ENCODE measurements at regions not wholly inside any gene's neighbourhood (a gene's known extent, or its start where the extent isn't known, plus 50 kb on each side); places are given as distances from the start of the nearest gene placed in this dataset.
"Not testable (repeated sequence)": the region's sequence is repeated elsewhere in the genome, so short reads cannot be mapped to it uniquely, and the experiment has no call there.

GRCh38 chr1:198848206-198848605, 209.4 kb downstream of the PTPRC start:
- H3K4me3 Mint-ChIP-seq, result no peak overlapping the region
- no peak overlapping the region for H3K27ac Mint-ChIP-seq
- peaks cover 54% of the 10 kb centered on the region for H3K36me3 Mint-ChIP-seq (ENCODE audit: low read depth)
- peaks cover 4% of the 10 kb centered on the region for H3K9me3 Mint-ChIP-seq
- H3K27me3 Mint-ChIP-seq (ENCODE audit: low read depth), result no peaks in the 10 kb centered on the region
- H3K4me1 Mint-ChIP-seq (ENCODE audit: low read depth), result peaks cover 3% of the 10 kb centered on the region

GRCh38 chr1:198848649-198849048, 209.8 kb downstream of the PTPRC start:
- no peak overlapping the region for H3K4me3 Mint-ChIP-seq
- H3K36me3 Mint-ChIP-seq (ENCODE audit: low read depth), result peaks cover 55% of the 10 kb centered on the region
- H3K27me3 Mint-ChIP-seq (ENCODE audit: low read depth), result no peaks in the 10 kb centered on the region
- peaks cover 4% of the 10 kb centered on the region for H3K9me3 Mint-ChIP-seq
- peaks cover 3% of the 10 kb centered on the region for H3K4me1 Mint-ChIP-seq (ENCODE audit: low read depth)
- H3K27ac Mint-ChIP-seq, result no peak overlapping the region

GRCh38 chr1:198849093-198849492, 210.3 kb downstream of the PTPRC start:
- peaks cover 59% of the 10 kb centered on the region for H3K36me3 Mint-ChIP-seq (ENCODE audit: low read depth)
- no peak overlapping the region for H3K27ac Mint-ChIP-seq
- peaks cover 6% of the 10 kb centered on the region for H3K4me1 Mint-ChIP-seq (ENCODE audit: low read depth)
- H3K9me3 Mint-ChIP-seq, result peaks cover 4% of the 10 kb centered on the region
- H3K27me3 Mint-ChIP-seq (ENCODE audit: low read depth), result no peaks in the 10 kb centered on the region
- no peak overlapping the region for H3K4me3 Mint-ChIP-seq

GRCh38 chr1:198850196-198850595, 211.4 kb downstream of the PTPRC start:
- no peak overlapping the region for H3K4me3 Mint-ChIP-seq
- H3K27me3 Mint-ChIP-seq (ENCODE audit: low read depth), result no peaks in the 10 kb centered on the region
- peaks cover 64% of the 10 kb centered on the region for H3K36me3 Mint-ChIP-seq (ENCODE audit: low read depth)
- H3K9me3 Mint-ChIP-seq, result peaks cover 4% of the 10 kb centered on the region
- H3K27ac Mint-ChIP-seq, result no peak overlapping the region
- H3K4me1 Mint-ChIP-seq (ENCODE audit: low read depth), result peaks cover 6% of the 10 kb centered on the region

- peaks cover 56% of the 10 kb centered on the region for H3K36me3 Mint-ChIP-seq (ENCODE audit: low read depth)
- H3K4me1 Mint-ChIP-seq (ENCODE audit: low read depth); H3K9me3 Mint-ChIP-seq; H3K27ac Mint-ChIP-seq; H3K4me3 Mint-ChIP-seq; H3K27me3 Mint-ChIP-seq (ENCODE audit: low read depth): not testable (repeated sequence)
Measured at GRCh38 chr1:198850966-198851365, 212.1 kb downstream of the PTPRC start.

- Mint-ChIP-seq H3K4me3 (no peak overlapping the region), H3K27ac (no peak overlapping the region)
Measured at GRCh38 chr1:198856601-198857000, 217.8 kb downstream of the PTPRC start.

GRCh38 chr1:198858033-198858432, 219.2 kb downstream of the PTPRC start:
- Mint-ChIP-seq H3K4me3 (no peak overlapping the region), H3K4me1 (ENCODE audit: low read depth) (peaks cover 18% of the 10 kb centered on the region), H3K36me3 (ENCODE audit: low read depth) (peaks cover 47% of the 10 kb centered on the region), H3K27me3 (ENCODE audit: low read depth) (no peaks in the 10 kb centered on the region), H3K27ac (no peak overlapping the region), H3K9me3 (no peaks in the 10 kb centered on the region)

More at GRCh38 chr1:198856601-198857000, 217.8 kb downstream of the PTPRC start:
- Mint-ChIP-seq H3K4me1 (ENCODE audit: low read depth) (peaks cover 12% of the 10 kb centered on the region), H3K36me3 (ENCODE audit: low read depth) (peaks cover 47% of the 10 kb centered on the region), H3K9me3 (no peaks in the 10 kb centered on the region), H3K27me3 (ENCODE audit: low read depth) (no peaks in the 10 kb centered on the region)

GRCh38 chr1:198860371-198860770, 221.5 kb downstream of the PTPRC start:
- Mint-ChIP-seq H3K27ac (no peak overlapping the region), H3K27me3 (ENCODE audit: low read depth) (no peaks in the 10 kb centered on the region), H3K36me3 (ENCODE audit: low read depth) (peaks cover 36% of the 10 kb centered on the region), H3K4me3 (no peak overlapping the region), H3K9me3 (no peaks in the 10 kb centered on the region), H3K4me1 (ENCODE audit: low read depth) (peaks cover 17% of the 10 kb centered on the region)

GRCh38 chr1:198861636-198862035, 222.8 kb downstream of the PTPRC start:
- no peak overlapping the region for H3K27ac Mint-ChIP-seq

GRCh38 chr1:198864695-198865094, 225.9 kb downstream of the PTPRC start:
- Mint-ChIP-seq H3K9me3 (no peaks in the 10 kb centered on the region), H3K27ac (no peak overlapping the region), H3K36me3 (ENCODE audit: low read depth) (peaks cover 17% of the 10 kb centered on the region), H3K4me3 (no peak overlapping the region), H3K27me3 (ENCODE audit: low read depth) (no peaks in the 10 kb centered on the region), H3K4me1 (ENCODE audit: low read depth) (peaks cover 20% of the 10 kb centered on the region)

More at GRCh38 chr1:198861636-198862035, 222.8 kb downstream of the PTPRC start:
- Mint-ChIP-seq H3K4me1 (ENCODE audit: low read depth) (peaks cover 14% of the 10 kb centered on the region), H3K36me3 (ENCODE audit: low read depth) (peaks cover 32% of the 10 kb centered on the region), H3K4me3 (no peak overlapping the region), H3K27me3 (ENCODE audit: low read depth) (no peaks in the 10 kb centered on the region), H3K9me3 (no peaks in the 10 kb centered on the region)

GRCh38 chr1:198865319-198865718, 226.5 kb downstream of the PTPRC start:
- H3K4me3 Mint-ChIP-seq, result no peak overlapping the region
- H3K36me3 Mint-ChIP-seq (ENCODE audit: low read depth), result peaks cover 21% of the 10 kb centered on the region
- H3K9me3 Mint-ChIP-seq, result no peaks in the 10 kb centered on the region
- H3K27ac Mint-ChIP-seq, result no peak overlapping the region
- no peaks in the 10 kb centered on the region for H3K27me3 Mint-ChIP-seq (ENCODE audit: low read depth)
- H3K4me1 Mint-ChIP-seq (ENCODE audit: low read depth), result peaks cover 20% of the 10 kb centered on the region

GRCh38 chr1:198867182-198867581, 228.3 kb downstream of the PTPRC start:
- Mint-ChIP-seq H3K4me1 (ENCODE audit: low read depth) (peaks cover 16% of the 10 kb centered on the region), H3K27me3 (ENCODE audit: low read depth) (no peaks in the 10 kb centered on the region), H3K4me3 (no peak overlapping the region), H3K9me3 (no peaks in the 10 kb centered on the region), H3K27ac (no peak overlapping the region), H3K36me3 (ENCODE audit: low read depth) (peaks cover 26% of the 10 kb centered on the region)

- Mint-ChIP-seq H3K9me3 (no peaks in the 10 kb centered on the region), H3K27me3 (ENCODE audit: low read depth) (no peaks in the 10 kb centered on the region), H3K4me3 (no peak overlapping the region), H3K36me3 (ENCODE audit: low read depth) (peaks cover 56% of the 10 kb centered on the region), H3K4me1 (ENCODE audit: low read depth) (peaks cover 25% of the 10 kb centered on the region), H3K27ac (no peak overlapping the region)
Measured at GRCh38 chr1:198873696-198874230, 234.9 kb downstream of the PTPRC start.

- no peak overlapping the region for H3K4me3 Mint-ChIP-seq
- H3K36me3 Mint-ChIP-seq (ENCODE audit: low read depth), result peaks cover 60% of the 10 kb centered on the region
- peaks cover 40% of the 10 kb centered on the region for H3K4me1 Mint-ChIP-seq (ENCODE audit: low read depth)
- H3K27ac Mint-ChIP-seq, result no peak overlapping the region
- no peaks in the 10 kb centered on the region for H3K9me3 Mint-ChIP-seq
- H3K27me3 Mint-ChIP-seq (ENCODE audit: low read depth), result no peaks in the 10 kb centered on the region
Measured at GRCh38 chr1:198876371-198876871, 237.6 kb downstream of the PTPRC start.

GRCh38 chr1:198878566-198878965, 239.7 kb downstream of the PTPRC start:
- H3K4me1 Mint-ChIP-seq (ENCODE audit: low read depth), result peaks cover 44% of the 10 kb centered on the region
- H3K27ac Mint-ChIP-seq, result no peak overlapping the region
- no peaks in the 10 kb centered on the region for H3K27me3 Mint-ChIP-seq (ENCODE audit: low read depth)
- no peak overlapping the region for H3K4me3 Mint-ChIP-seq
- peaks cover 43% of the 10 kb centered on the region for H3K36me3 Mint-ChIP-seq (ENCODE audit: low read depth)
- H3K9me3 Mint-ChIP-seq, result no peaks in the 10 kb centered on the region
